ENCODE measurements at regions not wholly inside any gene's neighbourhood (a gene's known extent, or its start where the extent isn't known, plus 50 kb on each side); places are given as distances from the start of the nearest gene placed in this dataset.

DNA sequence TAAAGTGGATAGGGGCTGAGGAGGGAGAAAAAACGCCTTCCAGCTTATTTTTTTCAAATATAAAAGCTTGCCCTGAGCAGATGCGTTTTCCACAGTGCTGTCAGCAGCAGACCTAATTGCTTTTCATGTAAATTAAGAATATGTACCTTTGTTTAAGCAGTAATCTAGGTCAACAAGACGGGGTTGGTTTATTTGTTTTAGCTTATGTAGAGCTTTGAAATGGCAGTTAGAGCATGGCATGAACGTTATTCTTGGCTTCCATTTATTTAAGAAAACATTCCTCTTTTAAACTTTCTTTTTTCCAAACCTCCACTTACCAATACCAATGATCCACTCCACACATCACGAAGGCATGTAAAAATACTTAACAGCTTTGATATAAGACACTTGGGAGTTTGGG, 220.3 kb upstream of the TENM3 start:
- no peaks in the 10 kb centered on the region for H3K4me1 ChIP-seq (ENCODE audit: insufficient read depth, low read length)
- in situ Hi-C loops (cut with HindIII; ENCODE audit: extremely low pct_ligation_motif_present, low pct_unique_long_range_greater_than_20kb) (no loop called here), intact Hi-C loops (cut with micrococcal nuclease; ENCODE audit: unreplicated experiment) (no loop called here)
- no peak overlapping the region for H3K9ac ChIP-seq (ENCODE audit: insufficient read depth, low read depth, low read length)
- no peaks in the 10 kb centered on the region for H3K36me3 ChIP-seq (replicated peaks in 1 of 2; ENCODE audit: control insufficient read depth in 1 of 2, insufficient read depth in 2 of 2, low read length in 2 of 2)
- TF ChIP-seq, protein P1, sequence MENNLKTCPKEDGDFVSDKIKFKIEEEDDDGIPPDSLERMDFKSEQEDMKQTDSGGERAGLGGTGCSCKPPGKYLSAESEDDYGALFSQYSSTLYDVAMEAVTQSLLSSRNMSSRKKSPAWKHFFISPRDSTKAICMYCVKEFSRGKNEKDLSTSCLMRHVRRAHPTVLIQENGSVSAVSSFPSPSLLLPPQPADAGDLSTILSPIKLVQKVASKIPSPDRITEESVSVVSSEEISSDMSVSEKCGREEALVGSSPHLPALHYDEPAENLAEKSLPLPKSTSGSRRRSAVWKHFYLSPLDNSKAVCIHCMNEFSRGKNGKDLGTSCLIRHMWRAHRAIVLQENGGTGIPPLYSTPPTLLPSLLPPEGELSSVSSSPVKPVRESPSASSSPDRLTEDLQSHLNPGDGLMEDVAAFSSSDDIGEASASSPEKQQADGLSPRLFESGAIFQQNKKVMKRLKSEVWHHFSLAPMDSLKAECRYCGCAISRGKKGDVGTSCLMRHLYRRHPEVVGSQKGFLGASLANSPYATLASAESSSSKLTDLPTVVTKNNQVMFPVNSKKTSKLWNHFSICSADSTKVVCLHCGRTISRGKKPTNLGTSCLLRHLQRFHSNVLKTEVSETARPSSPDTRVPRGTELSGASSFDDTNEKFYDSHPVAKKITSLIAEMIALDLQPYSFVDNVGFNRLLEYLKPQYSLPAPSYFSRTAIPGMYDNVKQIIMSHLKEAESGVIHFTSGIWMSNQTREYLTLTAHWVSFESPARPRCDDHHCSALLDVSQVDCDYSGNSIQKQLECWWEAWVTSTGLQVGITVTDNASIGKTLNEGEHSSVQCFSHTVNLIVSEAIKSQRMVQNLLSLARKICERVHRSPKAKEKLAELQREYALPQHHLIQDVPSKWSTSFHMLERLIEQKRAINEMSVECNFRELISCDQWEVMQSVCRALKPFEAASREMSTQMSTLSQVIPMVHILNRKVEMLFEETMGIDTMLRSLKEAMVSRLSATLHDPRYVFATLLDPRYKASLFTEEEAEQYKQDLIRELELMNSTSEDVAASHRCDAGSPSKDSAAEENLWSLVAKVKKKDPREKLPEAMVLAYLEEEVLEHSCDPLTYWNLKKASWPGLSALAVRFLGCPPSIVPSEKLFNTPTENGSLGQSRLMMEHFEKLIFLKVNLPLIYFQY (CRISPR knock-in tag; IDR thresholded peaks at IDR 0.05; ENCODE audit: borderline replicate concordance): no peak
- TF ChIP-seq, protein P2, sequence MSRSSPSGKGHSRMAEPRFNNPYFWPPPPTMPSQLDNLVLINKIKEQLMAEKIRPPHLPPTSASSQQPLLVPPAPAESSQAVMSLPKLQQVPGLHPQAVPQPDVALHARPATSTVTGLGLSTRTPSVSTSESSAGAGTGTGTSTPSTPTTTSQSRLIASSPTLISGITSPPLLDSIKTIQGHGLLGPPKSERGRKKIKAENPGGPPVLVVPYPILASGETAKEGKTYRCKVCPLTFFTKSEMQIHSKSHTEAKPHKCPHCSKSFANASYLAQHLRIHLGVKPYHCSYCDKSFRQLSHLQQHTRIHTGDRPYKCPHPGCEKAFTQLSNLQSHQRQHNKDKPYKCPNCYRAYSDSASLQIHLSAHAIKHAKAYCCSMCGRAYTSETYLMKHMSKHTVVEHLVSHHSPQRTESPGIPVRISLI (CRISPR knock-in tag; IDR thresholded peaks at IDR 0.05; ENCODE audit: borderline replicate concordance): no peak
- TF ChIP-seq, protein P3, sequence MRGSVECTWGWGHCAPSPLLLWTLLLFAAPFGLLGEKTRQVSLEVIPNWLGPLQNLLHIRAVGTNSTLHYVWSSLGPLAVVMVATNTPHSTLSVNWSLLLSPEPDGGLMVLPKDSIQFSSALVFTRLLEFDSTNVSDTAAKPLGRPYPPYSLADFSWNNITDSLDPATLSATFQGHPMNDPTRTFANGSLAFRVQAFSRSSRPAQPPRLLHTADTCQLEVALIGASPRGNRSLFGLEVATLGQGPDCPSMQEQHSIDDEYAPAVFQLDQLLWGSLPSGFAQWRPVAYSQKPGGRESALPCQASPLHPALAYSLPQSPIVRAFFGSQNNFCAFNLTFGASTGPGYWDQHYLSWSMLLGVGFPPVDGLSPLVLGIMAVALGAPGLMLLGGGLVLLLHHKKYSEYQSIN (CRISPR knock-in tag; IDR thresholded peaks at IDR 0.05; ENCODE audit: borderline replicate concordance): no peak
- TF ChIP-seq ZNF224 (CRISPR knock-in tag; IDR thresholded peaks at IDR 0.05) (no peak), ZNF720 (CRISPR knock-in tag; IDR thresholded peaks at IDR 0.05) (no peak), ZIK1 (CRISPR knock-in tag; IDR thresholded peaks at IDR 0.05; ENCODE audit: borderline replicate concordance, low read depth) (no peak), XRCC5 (optimal IDR thresholded peaks at IDR 0.05; ENCODE audit: low read length) (no peak), ZNF792 (CRISPR knock-in tag; IDR thresholded peaks at IDR 0.05) (no peak), RBFOX2 (IDR thresholded peaks at IDR 0.05; ENCODE audit: low read depth, low read length) (no peak), ZMAT3 (CRISPR knock-in tag; conservative IDR thresholded peaks at IDR 0.05) (no peak), TSC22D2 (CRISPR knock-in tag; IDR thresholded peaks at IDR 0.05; ENCODE audit: borderline replicate concordance) (no peak)
- TF ChIP-seq, protein P4, sequence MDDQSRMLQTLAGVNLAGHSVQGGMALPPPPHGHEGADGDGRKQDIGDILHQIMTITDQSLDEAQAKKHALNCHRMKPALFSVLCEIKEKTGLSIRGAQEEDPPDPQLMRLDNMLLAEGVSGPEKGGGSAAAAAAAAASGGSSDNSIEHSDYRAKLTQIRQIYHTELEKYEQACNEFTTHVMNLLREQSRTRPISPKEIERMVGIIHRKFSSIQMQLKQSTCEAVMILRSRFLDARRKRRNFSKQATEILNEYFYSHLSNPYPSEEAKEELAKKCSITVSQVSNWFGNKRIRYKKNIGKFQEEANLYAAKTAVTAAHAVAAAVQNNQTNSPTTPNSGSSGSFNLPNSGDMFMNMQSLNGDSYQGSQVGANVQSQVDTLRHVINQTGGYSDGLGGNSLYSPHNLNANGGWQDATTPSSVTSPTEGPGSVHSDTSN (CRISPR knock-in tag; IDR thresholded peaks at IDR 0.05; ENCODE audit: borderline replicate concordance): no peak
- TF ChIP-seq, protein P5, sequence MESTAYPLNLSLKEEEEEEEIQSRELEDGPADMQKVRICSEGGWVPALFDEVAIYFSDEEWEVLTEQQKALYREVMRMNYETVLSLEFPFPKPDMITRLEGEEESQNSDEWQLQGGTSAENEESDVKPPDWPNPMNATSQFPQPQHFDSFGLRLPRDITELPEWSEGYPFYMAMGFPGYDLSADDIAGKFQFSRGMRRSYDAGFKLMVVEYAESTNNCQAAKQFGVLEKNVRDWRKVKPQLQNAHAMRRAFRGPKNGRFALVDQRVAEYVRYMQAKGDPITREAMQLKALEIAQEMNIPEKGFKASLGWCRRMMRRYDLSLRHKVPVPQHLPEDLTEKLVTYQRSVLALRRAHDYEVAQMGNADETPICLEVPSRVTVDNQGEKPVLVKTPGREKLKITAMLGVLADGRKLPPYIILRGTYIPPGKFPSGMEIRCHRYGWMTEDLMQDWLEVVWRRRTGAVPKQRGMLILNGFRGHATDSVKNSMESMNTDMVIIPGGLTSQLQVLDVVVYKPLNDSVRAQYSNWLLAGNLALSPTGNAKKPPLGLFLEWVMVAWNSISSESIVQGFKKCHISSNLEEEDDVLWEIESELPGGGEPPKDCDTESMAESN (CRISPR knock-in tag; conservative IDR thresholded peaks at IDR 0.05): no peak
- DNase-seq (ENCODE audit: low spot score) (no peak), FAIRE-seq (no peak), ATAC-seq (no peak)
- no peak overlapping the region for H3K27ac ChIP-seq (ENCODE audit: extremely low read length, insufficient read depth, low read length)
- BruUV-seq (replicated peaks): no TSS peak
- H2AFZ ChIP-seq (ENCODE audit: low read length): no peak overlapping the region
- no peaks in the 10 kb centered on the region for H3K9me3 ChIP-seq (ENCODE audit: low read length)
- H3K4me2 ChIP-seq (ENCODE audit: low read depth, low read length): no peak overlapping the region
- POLR2A ChIA-PET: no interaction called here
- no peaks in the 10 kb centered on the region for H4K20me1 ChIP-seq (ENCODE audit: insufficient read depth, low read length)
- H3K79me2 ChIP-seq (ENCODE audit: insufficient read depth, low read length): no peaks in the 10 kb centered on the region
- H3K4me3 ChIP-seq (replicated peaks in 1 of 3; ENCODE audit: insufficient read depth in 1 of 3, low read depth in 2 of 3, low read length in 3 of 3): no peak overlapping the region
- CTCF ChIA-PET (ENCODE audit: low intra/inter-chr PET ratio, low total read pairs): no interaction called here
- WGBS (ENCODE audit: low lambda C conversion rate): 2% methylated on average over 5 of the region's 5 CpGs
- no peaks in the 10 kb centered on the region for H3K27me3 ChIP-seq (ENCODE audit: control insufficient read depth in 1 of 2, insufficient read depth in 2 of 2, low read length in 2 of 2)

Data from HepG2 (cell line).